ENCODE measurements at regions not wholly inside any gene's neighbourhood (a gene's known extent, or its start where the extent isn't known, plus 50 kb on each side); places are given as distances from the start of the nearest gene placed in this dataset.
"Not testable (repeated sequence)": the region's sequence is repeated elsewhere in the genome, so short reads cannot be mapped to it uniquely, and the experiment has no call there.

- DNase-seq (ENCODE audit: extremely low read depth, insufficient read length): no peak
- Histone ChIP-seq H3K36me3 (ENCODE audit: control insufficient read depth, insufficient read depth, low read length) (no peaks in the 10 kb centered on the region), H3K4me3 (replicated peaks; ENCODE audit: low read depth, low read length) (no peak overlapping the region), H3K27me3 (replicated peaks; ENCODE audit: control insufficient read depth, insufficient read depth, low read length) (no peaks in the 10 kb centered on the region; the same call in 1 of the 2 replicates)
- TF ChIP-seq, protein P1, sequence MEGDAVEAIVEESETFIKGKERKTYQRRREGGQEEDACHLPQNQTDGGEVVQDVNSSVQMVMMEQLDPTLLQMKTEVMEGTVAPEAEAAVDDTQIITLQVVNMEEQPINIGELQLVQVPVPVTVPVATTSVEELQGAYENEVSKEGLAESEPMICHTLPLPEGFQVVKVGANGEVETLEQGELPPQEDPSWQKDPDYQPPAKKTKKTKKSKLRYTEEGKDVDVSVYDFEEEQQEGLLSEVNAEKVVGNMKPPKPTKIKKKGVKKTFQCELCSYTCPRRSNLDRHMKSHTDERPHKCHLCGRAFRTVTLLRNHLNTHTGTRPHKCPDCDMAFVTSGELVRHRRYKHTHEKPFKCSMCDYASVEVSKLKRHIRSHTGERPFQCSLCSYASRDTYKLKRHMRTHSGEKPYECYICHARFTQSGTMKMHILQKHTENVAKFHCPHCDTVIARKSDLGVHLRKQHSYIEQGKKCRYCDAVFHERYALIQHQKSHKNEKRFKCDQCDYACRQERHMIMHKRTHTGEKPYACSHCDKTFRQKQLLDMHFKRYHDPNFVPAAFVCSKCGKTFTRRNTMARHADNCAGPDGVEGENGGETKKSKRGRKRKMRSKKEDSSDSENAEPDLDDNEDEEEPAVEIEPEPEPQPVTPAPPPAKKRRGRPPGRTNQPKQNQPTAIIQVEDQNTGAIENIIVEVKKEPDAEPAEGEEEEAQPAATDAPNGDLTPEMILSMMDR (IDR thresholded peaks at IDR 0.05; ENCODE audit: insufficient read depth, low read length, poor library complexity, severe bottlenecking): no peak
Measured at GRCh38 chr2:239818531-239819011, 206.6 kb downstream of the NDUFA10 start.

- no peaks in the 10 kb centered on the region for H3K36me3 ChIP-seq (ENCODE audit: control insufficient read depth, insufficient read depth, low read length)
- no peak for DNase-seq (ENCODE audit: extremely low read depth, insufficient read length)
- no peak overlapping the region for H3K4me3 ChIP-seq (replicated peaks; ENCODE audit: low read depth, low read length)
- TF ChIP-seq, protein P1 (IDR thresholded peaks at IDR 0.05; ENCODE audit: insufficient read depth, low read length, poor library complexity, severe bottlenecking): no peak
- no peaks in the 10 kb centered on the region; the same call in 1 of the 2 replicates for H3K27me3 ChIP-seq (replicated peaks; ENCODE audit: control insufficient read depth, insufficient read depth, low read length)
Measured at GRCh38 chr2:239818086-239818485, 207.1 kb downstream of the NDUFA10 start.

DNA sequence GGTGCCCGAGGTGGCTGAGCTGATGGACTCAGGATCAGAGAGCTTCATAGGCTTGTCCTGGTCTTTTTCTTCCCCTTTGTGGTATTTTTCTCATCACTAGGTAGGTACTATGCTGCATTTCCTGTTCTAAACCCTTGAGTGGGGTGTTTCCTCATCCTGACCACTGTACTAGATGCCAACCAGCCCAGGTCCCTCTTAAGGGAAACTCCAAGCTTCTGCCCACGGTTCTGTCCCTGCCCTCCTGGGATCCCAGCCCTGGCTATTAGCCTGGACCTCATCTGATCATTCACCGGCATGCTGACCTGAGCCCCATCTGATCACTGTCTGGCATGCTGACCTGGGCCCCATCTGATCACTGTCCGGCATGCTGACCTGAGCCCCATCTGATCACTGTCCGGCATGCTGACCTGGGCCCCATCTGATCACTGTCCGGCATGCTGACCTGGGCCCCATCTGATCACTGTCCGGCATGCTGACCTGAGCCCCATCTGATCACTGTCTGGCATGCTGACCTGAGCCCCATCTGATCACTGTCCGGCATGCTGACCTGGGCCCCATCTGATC is 207.6 kb downstream of the NDUFA10 start:
- H3K36me3 ChIP-seq (ENCODE audit: control insufficient read depth, insufficient read depth, low read length); H3K4me3 ChIP-seq (replicated peaks; ENCODE audit: low read depth, low read length); DNase-seq (ENCODE audit: extremely low read depth, insufficient read length); H3K27me3 ChIP-seq (replicated peaks; ENCODE audit: control insufficient read depth, insufficient read depth, low read length): not testable (repeated sequence)

- Histone ChIP-seq H3K27me3 (replicated peaks; ENCODE audit: control insufficient read depth, insufficient read depth, low read length) (no peaks in the 10 kb centered on the region; the same call in 1 of the 2 replicates), H3K36me3 (ENCODE audit: control insufficient read depth, insufficient read depth, low read length) (no peaks in the 10 kb centered on the region), H3K4me3 (replicated peaks; ENCODE audit: low read depth, low read length) (no peak overlapping the region)
- no peak for DNase-seq (ENCODE audit: extremely low read depth, insufficient read length)
- TF ChIP-seq, protein P1 (IDR thresholded peaks at IDR 0.05; ENCODE audit: insufficient read depth, low read length, poor library complexity, severe bottlenecking): no peak
Measured at GRCh38 chr2:239816576-239817467, 208.3 kb downstream of the NDUFA10 start.

DNA sequence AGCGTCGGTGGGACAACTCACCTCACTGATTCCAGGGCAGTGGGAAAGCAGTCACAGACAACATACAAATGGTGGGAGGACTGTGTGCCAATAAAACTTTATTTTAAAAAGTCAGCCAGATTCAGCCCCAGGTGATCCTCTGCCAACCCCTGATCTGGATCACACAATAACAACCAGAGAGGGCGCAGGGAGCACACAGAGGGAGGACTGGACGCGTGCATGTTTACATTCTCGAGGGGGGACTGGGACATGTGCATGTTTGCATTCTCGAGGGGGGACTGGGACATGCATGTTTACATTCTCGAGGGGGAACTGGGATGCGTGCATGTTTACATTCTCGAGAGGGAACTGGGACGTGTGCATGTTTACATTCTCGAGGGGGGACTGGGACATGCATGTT is 209.5 kb downstream of the NDUFA10 start:
- no peaks in the 10 kb centered on the region for H3K36me3 ChIP-seq (ENCODE audit: control insufficient read depth, insufficient read depth, low read length)
- TF ChIP-seq, protein P1 (IDR thresholded peaks at IDR 0.05; ENCODE audit: insufficient read depth, low read length, poor library complexity, severe bottlenecking): no peak
- no peak overlapping the region for H3K4me3 ChIP-seq (replicated peaks; ENCODE audit: low read depth, low read length)
- H3K27me3 ChIP-seq (replicated peaks; ENCODE audit: control insufficient read depth, insufficient read depth, low read length): no peaks in the 10 kb centered on the region; the same call in 1 of the 2 replicates
- DNase-seq (ENCODE audit: extremely low read depth, insufficient read length): no peak

Data from GM06990 (cell line).